A673 (cell line): ENCODE measurements at regions not wholly inside any gene's neighbourhood (a gene's known extent, or its start where the extent isn't known, plus 50 kb on each side); places are given as distances from the start of the nearest gene placed in this dataset.

Experiments used
- BruUV-seq: library from RNA; stranded (reverse); fragments of 400-500 nt; replicated peaks from 2 replicates; lab custom pipeline; 2021; lab: Mats Ljungman, UMichigan
- CTCF ChIA-PET: fragments of 300-600 bp; sonication (Branson Sonifier 250); formaldehyde crosslinking; loops from one replicate; lab custom pipeline; 2022; ENCODE audit warnings: antibody characterized with exemption; lab: Charles Lee
- POLR2A ChIA-PET: fragments of 300-600 bp; sonication (Branson Sonifier 250); formaldehyde crosslinking; loops from one replicate; lab custom pipeline; 2022; ENCODE audit warnings: antibody characterized with exemption; ENCODE audit not compliant: low non-redundant PET; lab: Charles Lee
- DNase-seq: peaks from one replicate; pipeline ENCODE4 v3.0.0-alpha.2; 2015; ENCODE audit warnings: low spot score
- H3K27ac ChIP-seq: fragments of 200-600 bp; sonication (generic); 2 replicates; pipeline ENCODE4 v1.5.1; 2016; ENCODE audit warnings: mixed run types, low read depth, mild to moderate bottlenecking, mixed read lengths, antibody characterized with exemption, low read length; ENCODE audit not compliant: poor library complexity, severe bottlenecking
- H3K27me3 ChIP-seq: fragments of 200-600 bp; sonication (generic); replicated peaks from 2 replicates; pipeline ENCODE4 v1.6.1; 2017; ENCODE audit warnings: mixed run types, low read depth, mild to moderate bottlenecking, mixed read lengths, antibody characterized with exemption, low read length; ENCODE audit not compliant: insufficient read depth, poor library complexity
- H3K36me3 ChIP-seq: fragments of 200-600 bp; sonication (generic); 2 replicates; pipeline ENCODE4 v1.6.1; 2016; ENCODE audit warnings: mixed run types, mild to moderate bottlenecking, mixed read lengths, antibody characterized with exemption, low read length; ENCODE audit not compliant: insufficient read depth, poor library complexity, severe bottlenecking
- H3K4me1 ChIP-seq: fragments of 200-600 bp; sonication (generic); 2 replicates; pipeline ENCODE4 v1.6.1; 2017; ENCODE audit warnings: mixed run types, mild to moderate bottlenecking, mixed read lengths, antibody characterized with exemption, low read length; ENCODE audit not compliant: insufficient read depth, poor library complexity, severe bottlenecking
- H3K4me3 ChIP-seq: fragments of 200-600 bp; sonication (generic); 2 replicates; pipeline ENCODE4 v1.5.1; 2016; ENCODE audit warnings: low read depth, mixed run types, mild to moderate bottlenecking, mixed read lengths, low read length; ENCODE audit not compliant: poor library complexity, severe bottlenecking
- H3K9me3 ChIP-seq: fragments of 200-600 bp; sonication (generic); 2 replicates; pipeline ENCODE4 v1.6.1; 2016; ENCODE audit warnings: mixed run types, low read depth, mild to moderate bottlenecking, mixed read lengths, antibody characterized with exemption, low read length; ENCODE audit not compliant: poor library complexity, severe bottlenecking
- CTCF ChIP-seq: fragments of 300-800, 200-600 bp; sonication (generic); conservative IDR thresholded peaks from 2 replicates; pipeline ENCODE4 v1.5.1; 2017; ENCODE audit warnings: low read depth, mild to moderate bottlenecking, antibody characterized with exemption, low read length, moderate library complexity, mixed read lengths
- EZH2 ChIP-seq: fragments of 200-600 bp; sonication (generic); IDR thresholded peaks from 2 replicates; pipeline ENCODE4 v1.6.1; 2017; ENCODE audit warnings: borderline replicate concordance, low read depth, mild to moderate bottlenecking, mixed read lengths, antibody characterized with exemption, low read length; ENCODE audit not compliant: poor library complexity, severe bottlenecking
- intact Hi-C: fragments of 100-400 bp; cut with micrococcal nuclease; formaldehyde crosslinking; loops from one replicate; pipeline ENCODE4 v1.10.0; 2022; ENCODE audit not compliant: unreplicated experiment

GRCh38 chr9:107932601-107933000 lies 443.0 kb upstream of the KLF4 start:
- DNase-seq = no peak
- ChIA-PET CTCF (no interaction called here), POLR2A (no interaction called here)
- no TSS peak for BruUV-seq
- H3K27ac ChIP-seq = no peak overlapping the region
- TF ChIP-seq EZH2 = no peak
- TF ChIP-seq CTCF = no peak
- H3K27me3 ChIP-seq = no peaks in the 10 kb centered on the region
- intact Hi-C loops = no loop called here
- no peak overlapping the region for H3K4me3 ChIP-seq
- H3K36me3 ChIP-seq = no peaks in the 10 kb centered on the region
- no peaks in the 10 kb centered on the region for H3K4me1 ChIP-seq
- no peaks in the 10 kb centered on the region for H3K9me3 ChIP-seq

- Histone ChIP-seq H3K4me3 (no peak overlapping the region), H3K27ac (no peak overlapping the region), H3K9me3 (no peaks in the 10 kb centered on the region), H3K27me3 (no peaks in the 10 kb centered on the region), H3K4me1 (no peaks in the 10 kb centered on the region), H3K36me3 (no peaks in the 10 kb centered on the region)
- ChIA-PET POLR2A (no interaction called here), CTCF (no interaction called here)
- no TSS peak for BruUV-seq
- intact Hi-C loops = no loop called here
- TF ChIP-seq EZH2 = no peak
- TF ChIP-seq CTCF = no peak
- DNase-seq = no peak
Observed at GRCh38 chr9:107932046-107932445, 442.5 kb upstream of the KLF4 start.

- POLR2A ChIA-PET = no interaction called here
- DNase-seq = no peak
- H3K36me3 ChIP-seq = no peaks in the 10 kb centered on the region
- no TSS peak for BruUV-seq
- intact Hi-C loops = no loop called here
- TF ChIP-seq EZH2 (no peak), CTCF (no peak)
- no peaks in the 10 kb centered on the region for H3K9me3 ChIP-seq
- H3K27me3 ChIP-seq = no peaks in the 10 kb centered on the region
- CTCF ChIA-PET = no interaction called here
- H3K4me3 ChIP-seq = no peak overlapping the region
- no peaks in the 10 kb centered on the region for H3K4me1 ChIP-seq
- no peak overlapping the region for H3K27ac ChIP-seq
Observed at GRCh38 chr9:107931071-107931715, 441.6 kb upstream of the KLF4 start.
